Right cardiac atrium (tissue), 5 donors: ENCODE measurements at regions not wholly inside any gene's neighbourhood (a gene's known extent, or its start where the extent isn't known, plus 50 kb on each side); places are given as distances from the start of the nearest gene placed in this dataset.

Experiments
- ATAC-seq, 2 donors: fragments of 200-7000 bp; cut with Tn5 transposase; one replicate each; pipeline versions ENCODE4 v1.8.0 to v1.9.1; 2020; ENCODE audit warnings: moderate library complexity in 2 of 2, mild to moderate bottlenecking in 1 of 2
- DNase-seq, 3 donors: peaks; one replicate each; pipeline ENCODE4 v3.0.0-alpha.2; 2020
- H3K27ac ChIP-seq: one replicate; pipeline ENCODE4 v1.5.1; 2013; ENCODE audit warnings: mild to moderate bottlenecking, low read length, control low read depth, moderate library complexity
- H3K27me3 ChIP-seq: one replicate; pipeline ENCODE4 v1.6.1; 2013; ENCODE audit not compliant: control insufficient read depth, insufficient read depth
- H3K4me1 ChIP-seq: one replicate; pipeline ENCODE4 v1.6.1; 2013; ENCODE audit warnings: low read length; ENCODE audit not compliant: control insufficient read depth, insufficient read depth
- H3K4me3 ChIP-seq: one replicate; pipeline ENCODE4 v1.5.1; 2013; ENCODE audit warnings: low read length, control low read depth
- H3K9me3 ChIP-seq: one replicate; pipeline ENCODE4 v1.6.1; 2013; ENCODE audit warnings: low read length; ENCODE audit not compliant: control insufficient read depth
- WGBS: extraction: QIAGEN DNeasy Blood & Tissue Kit; methylation state at CpG from one replicate; pipeline ENCODE4 v1.1.7; 2013; 5-methylcytosine and 5-hydroxymethylcytosine counted together
- intact Hi-C, 4 donors: fragments of 100-400 bp; cut with DNase I; formaldehyde crosslinking; loops; one replicate each; pipeline versions ENCODE4 v1.11.0 to v1.14.0; 2022 to 2023
- donor health status: healthy with polysubstance abuse.
- donor health status: DM: no; HTN: yes; CAD: no.
- donor health status: DM: no; HTN: no; CAD: no.
- donor health status: DM: no; HTN: yes; CAD: no; lungs with severe emphysema.
- donor health status: DM: yes; HTN: yes; CAD: no.

DNA sequence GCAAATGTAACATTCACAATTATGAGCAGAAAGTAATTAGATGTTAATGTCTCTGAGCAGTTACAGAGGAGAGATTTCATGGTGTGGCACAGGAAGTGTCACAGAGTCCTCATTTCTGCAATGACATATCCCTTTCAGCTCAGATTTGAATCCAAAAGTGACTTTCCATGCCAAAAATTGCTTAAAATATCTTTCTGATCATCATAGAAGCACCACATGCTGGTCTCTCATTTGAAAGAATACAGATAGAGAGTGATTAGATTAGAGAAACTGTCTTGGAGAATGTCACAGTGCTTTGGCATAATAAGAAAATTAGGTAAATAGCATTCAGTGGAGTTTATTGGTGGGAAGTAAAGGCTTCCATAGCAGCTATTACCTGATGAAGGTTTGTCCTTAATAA is 383.4 kb upstream of the CDH2 start:
- no peak for ATAC-seq
- no peak for DNase-seq
- H3K9me3 ChIP-seq: no peaks in the 10 kb centered on the region
- H3K4me1 ChIP-seq: no peaks in the 10 kb centered on the region
- no peaks in the 10 kb centered on the region for H3K27me3 ChIP-seq
- H3K27ac ChIP-seq: no peak overlapping the region
- no peak overlapping the region for H3K4me3 ChIP-seq
- intact Hi-C loops: no loop called here

DNA sequence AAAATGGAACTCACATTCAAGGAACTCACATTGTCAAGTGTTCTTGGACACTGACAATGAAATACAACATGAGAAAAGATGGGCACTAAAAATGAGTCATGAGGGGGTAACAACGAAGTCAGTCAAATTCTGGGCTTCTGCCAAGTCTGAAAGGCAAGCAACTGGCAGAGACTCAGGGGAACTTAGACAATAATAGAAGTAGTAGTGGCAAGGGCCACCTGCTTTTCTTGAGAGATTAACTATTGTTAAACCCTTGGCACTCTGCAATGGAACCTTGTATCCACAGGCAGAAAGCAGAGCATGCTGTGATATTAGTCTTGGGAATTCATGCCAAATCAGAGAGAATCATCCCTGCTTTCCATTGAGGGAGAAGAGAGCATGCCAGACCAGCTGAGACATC is 382.6 kb upstream of the CDH2 start:
- 13% methylated on average over 1 of the region's 1 CpG for WGBS
- intact Hi-C loops: no loop called here

DNA sequence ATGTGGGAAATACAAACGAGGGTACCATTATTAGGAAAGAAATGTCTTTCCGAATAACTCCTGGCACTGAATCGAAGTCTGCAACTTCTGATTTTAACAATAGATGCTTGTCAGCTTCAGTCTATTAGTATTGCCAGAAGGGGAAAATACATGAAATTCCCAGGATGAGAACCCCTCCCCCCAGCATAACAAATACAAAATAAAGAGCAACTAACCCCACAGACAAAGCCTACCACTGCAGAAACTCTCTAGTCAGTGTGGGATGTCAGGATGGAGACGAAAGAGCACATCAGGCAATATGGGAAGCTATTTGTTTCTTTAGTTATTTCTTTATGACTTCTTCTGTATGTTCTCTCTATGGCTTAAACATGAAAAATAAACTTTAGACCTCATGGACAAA is 365.0 kb upstream of the CDH2 start:
- Histone ChIP-seq H3K4me1 (peaks cover 1% of the 10 kb centered on the region), H3K9me3 (no peaks in the 10 kb centered on the region), H3K27ac (no peak overlapping the region), H3K27me3 (no peaks in the 10 kb centered on the region), H3K4me3 (no peak overlapping the region)
- intact Hi-C loops: no loop called here
- 56% methylated on average over 4 of the region's 4 CpGs for WGBS
- ATAC-seq (peak in 1 of 2 donors; percentile 52), DNase-seq (no peak)

More for the DNA sequence above, 382.6 kb upstream of the CDH2 start:
- H3K27ac ChIP-seq: no peak overlapping the region
- H3K4me1 ChIP-seq: no peaks in the 10 kb centered on the region
- no peak for ATAC-seq
- H3K9me3 ChIP-seq: no peaks in the 10 kb centered on the region
- no peak for DNase-seq
- H3K27me3 ChIP-seq: no peaks in the 10 kb centered on the region
- no peak overlapping the region for H3K4me3 ChIP-seq

DNA sequence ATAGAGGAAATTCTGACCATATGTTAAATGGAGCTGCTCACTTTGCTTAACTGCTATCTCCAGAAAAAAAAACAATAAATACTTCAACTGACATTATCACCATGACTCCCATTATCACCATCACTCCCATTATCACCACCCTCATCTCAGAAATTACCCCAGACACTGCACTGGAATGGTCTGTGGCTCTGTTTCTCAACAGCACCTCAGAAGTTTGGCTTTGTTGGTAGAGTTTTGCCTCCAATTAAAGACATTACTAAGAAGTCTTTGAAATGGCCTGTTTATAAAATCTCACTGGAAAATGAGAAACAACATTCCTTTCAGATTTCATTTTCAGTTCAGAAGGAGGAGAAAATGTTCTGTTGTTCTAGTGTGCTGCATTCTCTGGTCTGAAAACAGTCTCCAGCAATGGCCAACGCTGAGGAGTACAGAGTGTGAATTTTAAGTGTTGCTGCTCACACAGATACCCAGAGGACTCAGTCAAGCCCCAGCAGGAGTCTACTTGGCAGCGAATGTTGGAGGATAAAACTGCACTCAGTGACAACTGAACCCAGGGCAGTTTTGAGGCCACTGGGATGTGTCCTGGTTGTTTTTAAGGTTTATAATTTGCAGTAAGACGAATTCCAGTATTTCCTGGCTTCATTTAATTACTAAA is 364.5 kb upstream of the CDH2 start:
- peak in 2 of 3 donors; percentile 39 to 77 for DNase-seq

DNA sequence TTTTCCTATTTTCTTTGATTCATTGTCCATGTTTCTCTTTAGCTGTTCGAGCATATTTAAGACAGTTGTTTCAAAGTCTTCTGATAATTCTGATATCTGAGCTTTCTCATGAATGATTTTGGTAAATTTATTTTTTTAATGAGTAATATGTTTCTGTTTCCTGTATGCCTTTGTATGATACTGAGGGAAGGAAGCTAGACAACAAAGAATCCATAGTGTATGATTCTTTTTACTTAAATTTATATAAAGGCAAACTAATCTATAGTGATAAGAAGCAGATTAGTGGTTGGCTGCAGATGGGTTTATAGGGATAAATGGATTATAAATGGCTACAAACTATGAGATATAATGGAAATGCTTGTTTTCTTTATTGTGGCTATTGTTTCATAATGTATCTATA is 352.7 kb upstream of the CDH2 start:
- H3K4me1 ChIP-seq: no peaks in the 10 kb centered on the region
- no peak for ATAC-seq
- no peaks in the 10 kb centered on the region for H3K9me3 ChIP-seq
- intact Hi-C loops: no loop called here
- H3K27me3 ChIP-seq: no peaks in the 10 kb centered on the region
- WGBS: 40% methylated on average over 1 of the region's 1 CpG
- DNase-seq: no peak
- no peak overlapping the region for H3K4me3 ChIP-seq
- no peak overlapping the region for H3K27ac ChIP-seq

More for the DNA sequence above, 364.5 kb upstream of the CDH2 start:
- ATAC-seq: peak; percentile 64 to 98
- no peaks in the 10 kb centered on the region for H3K27me3 ChIP-seq
- H3K27ac ChIP-seq: no peak overlapping the region
- intact Hi-C loops: no loop called here
- peaks cover 1% of the 10 kb centered on the region for H3K4me1 ChIP-seq
- H3K9me3 ChIP-seq: no peaks in the 10 kb centered on the region
- WGBS: 29% methylated on average over 3 of the region's 3 CpGs
- no peak overlapping the region for H3K4me3 ChIP-seq

DNA sequence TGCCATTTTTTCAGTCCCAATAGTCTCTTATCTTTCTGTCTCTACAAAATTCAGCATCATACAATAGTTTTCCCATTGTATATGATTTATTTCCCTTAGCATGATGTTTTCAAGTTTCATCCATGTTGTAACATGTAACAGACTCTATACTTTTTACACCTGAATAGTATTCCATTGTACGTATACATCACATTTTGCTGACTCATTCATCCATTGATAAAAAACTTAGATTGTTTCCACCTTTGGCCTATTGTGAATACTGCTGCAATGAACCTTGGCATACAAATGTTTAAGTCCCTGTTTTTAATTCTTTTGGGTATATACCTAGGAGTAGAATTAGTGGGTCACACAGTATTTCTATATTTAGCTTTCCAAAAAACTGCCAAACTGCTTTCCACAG is 349.3 kb upstream of the CDH2 start:
- ATAC-seq: no peak
- no peak for DNase-seq
- no peak overlapping the region for H3K27ac ChIP-seq
- H3K4me3 ChIP-seq: no peak overlapping the region
- no peaks in the 10 kb centered on the region for H3K9me3 ChIP-seq
- no peaks in the 10 kb centered on the region for H3K4me1 ChIP-seq
- intact Hi-C loops: no loop called here
- 88% methylated on average over 1 of the region's 1 CpG for WGBS
- H3K27me3 ChIP-seq: no peaks in the 10 kb centered on the region

GRCh38 chr18:28523758-28524475 is 347.0 kb upstream of the CDH2 start:
- Histone ChIP-seq H3K27ac (no peak overlapping the region), H3K27me3 (no peaks in the 10 kb centered on the region), H3K9me3 (no peaks in the 10 kb centered on the region), H3K4me3 (no peak overlapping the region), H3K4me1 (no peaks in the 10 kb centered on the region)
- DNase-seq (no peak), ATAC-seq (no peak)
- intact Hi-C loops: no loop called here
- 85% methylated on average over 10 of the region's 10 CpGs for WGBS

- no peak for DNase-seq
- H3K4me1 ChIP-seq: no peaks in the 10 kb centered on the region
- intact Hi-C loops: no loop called here
- H3K27me3 ChIP-seq: no peaks in the 10 kb centered on the region
- H3K27ac ChIP-seq: no peak overlapping the region
- WGBS: 68% methylated on average over 4 of the region's 4 CpGs
- no peak for ATAC-seq
- H3K4me3 ChIP-seq: no peak overlapping the region
- H3K9me3 ChIP-seq: no peaks in the 10 kb centered on the region
These were observed 345.3 kb upstream of the CDH2 start for GRCh38 chr18:28522236-28522635.

- DNase-seq: no peak
- no peaks in the 10 kb centered on the region for H3K27me3 ChIP-seq
- H3K4me3 ChIP-seq: no peak overlapping the region
- no peak for ATAC-seq
- intact Hi-C loops: no loop called here
- no peaks in the 10 kb centered on the region for H3K4me1 ChIP-seq
- H3K27ac ChIP-seq: no peak overlapping the region
- H3K9me3 ChIP-seq: no peaks in the 10 kb centered on the region
- 84% methylated on average over 5 of the region's 5 CpGs for WGBS
These were observed 343.1 kb upstream of the CDH2 start for GRCh38 chr18:28519997-28520396.

DNA sequence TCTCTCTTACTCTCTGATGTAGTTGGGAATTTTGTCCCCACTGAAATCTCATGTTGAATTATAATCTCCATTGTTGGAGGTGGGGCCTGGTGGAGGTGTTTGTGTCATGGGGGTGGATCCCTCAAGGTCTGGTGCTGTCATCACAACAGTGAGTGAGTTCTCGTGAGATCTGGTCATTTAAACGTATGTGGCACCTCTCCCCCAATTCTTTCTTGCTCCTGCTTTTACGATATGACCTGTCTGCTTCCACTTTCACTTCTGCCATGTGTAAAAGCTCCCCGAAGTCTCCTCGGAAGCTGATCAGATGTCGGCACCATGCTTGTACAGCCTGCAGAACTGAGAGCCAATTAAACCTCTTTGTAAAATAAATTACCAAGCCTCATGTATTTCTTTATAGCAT is 337.8 kb upstream of the CDH2 start:
- no peak for ATAC-seq
- Histone ChIP-seq H3K4me1 (peaks cover 3% of the 10 kb centered on the region), H3K27ac (no peak overlapping the region), H3K9me3 (no peaks in the 10 kb centered on the region), H3K4me3 (no peak overlapping the region), H3K27me3 (no peaks in the 10 kb centered on the region)
- no peak for DNase-seq
- 86% methylated on average over 6 of the region's 6 CpGs for WGBS
- intact Hi-C loops: no loop called here

DNA sequence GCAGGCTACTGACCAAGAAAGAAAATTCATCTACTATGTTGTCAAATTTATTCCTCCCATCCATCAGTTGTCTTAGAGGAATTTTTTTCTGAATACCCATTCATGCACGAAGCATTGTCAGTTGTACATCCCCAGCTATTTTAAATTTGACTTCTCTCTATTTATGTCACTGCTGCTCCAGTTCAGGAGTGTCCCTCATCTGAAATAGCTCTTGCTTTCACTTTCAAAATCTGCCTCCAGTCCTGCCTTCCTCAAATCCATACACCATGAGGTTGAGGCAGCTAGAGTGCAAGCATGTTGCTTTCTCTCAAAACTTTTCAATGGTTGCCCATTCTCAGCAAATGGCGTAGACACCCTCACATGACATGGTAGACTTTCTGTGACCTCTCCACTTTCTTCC is 335.4 kb upstream of the CDH2 start:
- Histone ChIP-seq H3K27ac (no peak overlapping the region), H3K27me3 (no peaks in the 10 kb centered on the region), H3K4me1 (peaks cover 3% of the 10 kb centered on the region), H3K4me3 (peak overlapping the region; percentile 47), H3K9me3 (no peaks in the 10 kb centered on the region)
- ATAC-seq (peak in 1 of 2 donors; percentile 75), DNase-seq (no peak)
- intact Hi-C loops: no loop called here
- 53% methylated on average over 2 of the region's 2 CpGs for WGBS
